Adrenal gland (tissue), 5 donors: ENCODE measurements at regions not wholly inside any gene's neighbourhood (a gene's known extent, or its start where the extent isn't known, plus 50 kb on each side); places are given as distances from the start of the nearest gene placed in this dataset.

Experiments used
- POLR2A ChIP-seq, 2 donors: fragments of 450-650 bp; IDR thresholded peaks; one replicate each; pipeline ENCODE4 v1.6.1; 2017; ENCODE audit warnings: antibody characterized with exemption in 2 of 2, mild to moderate bottlenecking in 2 of 2, moderate library complexity in 1 of 2
- TF ChIP-seq, protein P1 (sequence below), 6 experiments: fragments of 450-650 bp in 4 of 6; fragments of 200-600 bp in 2 of 6; sonication (generic) in 1 of 6; IDR thresholded peaks; 1 replicate in 5 of 6; 2 replicates in 1 of 6; pipeline versions ENCODE4 v1.5.1 to v1.8.0; 2016 to 2021; ENCODE audit warnings: antibody characterized with exemption in 6 of 6, mild to moderate bottlenecking in 2 of 6, moderate library complexity in 1 of 6
- donor health status: DM: no; HTN: no; CAD: no.

DNA sequence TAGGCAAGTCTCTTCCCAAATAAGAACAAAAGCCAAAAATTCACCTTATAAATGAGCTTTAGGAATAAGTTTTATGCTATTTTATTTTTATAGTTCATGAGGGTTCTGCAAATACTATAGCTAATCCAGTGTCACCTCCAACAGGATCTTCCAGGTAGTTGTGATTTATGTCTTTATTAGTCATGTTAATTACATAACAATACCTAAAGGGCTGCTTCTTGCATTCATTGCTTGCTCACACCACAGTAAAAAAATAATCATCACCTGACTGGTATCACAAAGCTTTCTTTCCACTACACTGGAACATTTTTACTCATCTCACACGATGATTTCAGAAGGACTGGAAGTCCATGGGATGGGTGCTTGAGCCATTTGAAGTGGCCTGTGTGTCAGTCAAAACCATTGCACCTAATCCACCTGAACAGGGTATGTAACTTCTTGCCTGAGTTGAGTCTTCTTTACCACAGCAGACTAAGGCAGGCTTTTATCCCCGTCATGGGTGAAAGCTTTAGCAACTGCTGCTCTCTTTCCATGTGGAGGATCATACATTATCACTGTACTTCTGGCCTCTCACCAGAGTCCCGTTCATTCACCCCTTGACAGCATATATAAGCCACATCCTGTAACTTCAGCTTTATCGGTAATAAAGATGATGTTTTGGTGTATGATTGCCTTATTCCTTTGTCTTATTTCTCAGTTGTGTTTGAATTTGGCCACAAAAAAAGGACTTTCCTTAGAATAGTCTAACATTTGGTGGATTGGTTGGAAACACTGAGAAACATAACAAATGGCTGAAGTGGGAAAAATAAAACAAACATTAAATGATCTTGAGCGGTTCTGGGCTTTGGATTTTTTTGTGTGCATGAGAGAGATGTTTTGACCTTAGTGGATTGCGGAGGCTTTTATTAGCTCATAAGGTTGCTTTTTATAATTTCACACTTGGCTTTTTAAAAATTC lies 382.6 kb upstream of the THBS1 start:
- no peak for TF ChIP-seq POLR2A (IDR thresholded peaks at IDR 0.05)
- TF ChIP-seq, protein P1, sequence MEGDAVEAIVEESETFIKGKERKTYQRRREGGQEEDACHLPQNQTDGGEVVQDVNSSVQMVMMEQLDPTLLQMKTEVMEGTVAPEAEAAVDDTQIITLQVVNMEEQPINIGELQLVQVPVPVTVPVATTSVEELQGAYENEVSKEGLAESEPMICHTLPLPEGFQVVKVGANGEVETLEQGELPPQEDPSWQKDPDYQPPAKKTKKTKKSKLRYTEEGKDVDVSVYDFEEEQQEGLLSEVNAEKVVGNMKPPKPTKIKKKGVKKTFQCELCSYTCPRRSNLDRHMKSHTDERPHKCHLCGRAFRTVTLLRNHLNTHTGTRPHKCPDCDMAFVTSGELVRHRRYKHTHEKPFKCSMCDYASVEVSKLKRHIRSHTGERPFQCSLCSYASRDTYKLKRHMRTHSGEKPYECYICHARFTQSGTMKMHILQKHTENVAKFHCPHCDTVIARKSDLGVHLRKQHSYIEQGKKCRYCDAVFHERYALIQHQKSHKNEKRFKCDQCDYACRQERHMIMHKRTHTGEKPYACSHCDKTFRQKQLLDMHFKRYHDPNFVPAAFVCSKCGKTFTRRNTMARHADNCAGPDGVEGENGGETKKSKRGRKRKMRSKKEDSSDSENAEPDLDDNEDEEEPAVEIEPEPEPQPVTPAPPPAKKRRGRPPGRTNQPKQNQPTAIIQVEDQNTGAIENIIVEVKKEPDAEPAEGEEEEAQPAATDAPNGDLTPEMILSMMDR (IDR thresholded peaks at IDR 0.05), result no peak
